Suprapubic skin (tissue), 3 donors: ENCODE measurements at regions not wholly inside any gene's neighbourhood (a gene's known extent, or its start where the extent isn't known, plus 50 kb on each side); places are given as distances from the start of the nearest gene placed in this dataset.

ENCODE experiments used
- CTCF ChIP-seq, 2 donors: fragments of 200-600 bp in 1 of 2; fragments of 450-650 bp in 1 of 2; sonication (generic) in 1 of 2; IDR thresholded peaks; one replicate each; pipeline ENCODE4 v1.5.1; 2016 to 2019; ENCODE audit warnings: antibody characterized with exemption in 2 of 2, mild to moderate bottlenecking in 1 of 2, moderate library complexity in 1 of 2
- POLR2A ChIP-seq, 2 donors: fragments of 450-650 bp; IDR thresholded peaks; one replicate each; pipeline ENCODE4 v1.6.1; 2017; ENCODE audit warnings: antibody characterized with exemption in 2 of 2, mild to moderate bottlenecking in 2 of 2, moderate library complexity in 2 of 2

- no peak for TF ChIP-seq POLR2A (IDR thresholded peaks at IDR 0.05)
- no peak for TF ChIP-seq CTCF (IDR thresholded peaks at IDR 0.05)
Observed at GRCh38 chr11:15825976-15826650, 530.2 kb downstream of the SOX6 start.
